ENCODE measurements at regions not wholly inside any gene's neighbourhood (a gene's known extent, or its start where the extent isn't known, plus 50 kb on each side); places are given as distances from the start of the nearest gene placed in this dataset.
"Not testable (repeated sequence)": the region's sequence is repeated elsewhere in the genome, so short reads cannot be mapped to it uniquely, and the experiment has no call there.

GRCh38 chr12:86727160-86727559, 471.0 kb upstream of the MGAT4C start:
- DNase-seq: peak; percentile 13

- DNase-seq: no peak
Measured at GRCh38 chr12:86724716-86725115, 468.5 kb upstream of the MGAT4C start.

DNA sequence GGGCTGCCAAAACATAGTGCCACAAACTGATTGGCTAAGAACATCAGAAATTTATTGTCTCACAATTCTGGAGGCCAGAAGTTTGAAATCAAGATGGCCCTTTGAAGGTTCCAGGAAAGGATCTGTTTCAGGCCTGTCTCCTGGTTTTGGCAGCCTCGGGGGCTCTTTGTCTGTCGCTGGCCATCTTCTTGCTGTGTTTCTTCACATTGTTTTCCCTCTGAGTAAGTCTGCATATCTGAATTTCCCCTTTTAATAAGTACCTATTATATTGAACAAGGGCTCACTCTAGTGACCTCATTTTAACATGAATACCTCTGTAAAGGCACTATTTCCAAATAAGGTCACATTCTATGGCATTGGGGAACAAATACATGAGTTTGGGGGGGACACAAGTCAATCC, 467.1 kb upstream of the MGAT4C start:
- no peak for DNase-seq

DNA sequence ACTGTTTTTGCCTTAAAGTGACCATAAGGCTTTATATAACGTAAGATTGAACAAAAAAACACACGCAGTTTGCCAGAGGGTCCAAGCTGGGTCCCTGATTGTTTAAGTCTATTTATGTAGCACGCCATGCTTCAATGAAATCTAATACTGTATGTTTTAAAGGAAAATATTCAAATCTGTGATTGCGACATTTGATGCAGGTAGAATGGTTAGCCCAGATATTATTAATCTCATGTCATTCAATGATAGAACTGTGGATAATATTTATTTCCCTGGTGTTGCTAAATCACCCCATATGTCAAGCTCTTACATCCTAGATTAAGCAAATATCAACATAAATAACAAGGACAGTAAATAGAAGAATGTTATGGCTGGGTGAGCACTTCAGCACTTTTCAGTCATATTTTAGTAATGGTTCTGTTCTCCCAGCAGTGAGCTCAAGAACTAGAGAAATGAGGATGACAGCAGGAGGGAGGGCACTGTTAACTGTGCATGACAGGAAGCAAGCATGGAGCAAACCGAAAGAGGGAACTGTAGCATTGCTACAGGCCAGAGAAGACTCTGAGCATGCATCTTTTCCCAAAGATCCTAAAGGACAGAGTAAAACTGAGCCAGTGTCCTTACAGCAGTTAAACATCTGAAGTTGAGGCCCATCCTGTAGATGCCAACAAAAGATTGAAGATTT, 465.7 kb upstream of the MGAT4C start:
- DNase-seq: no peak

GRCh38 chr12:86719381-86719780, 463.2 kb upstream of the MGAT4C start:
- no peak for DNase-seq

- DNase-seq: no peak
Measured at GRCh38 chr12:86713121-86713520, 456.9 kb upstream of the MGAT4C start.

GRCh38 chr12:86712425-86712843, 456.2 kb upstream of the MGAT4C start:
- DNase-seq: no peak

- no peak for DNase-seq
Measured at GRCh38 chr12:86711731-86712130, 455.5 kb upstream of the MGAT4C start.

- no peak for DNase-seq
Measured at GRCh38 chr12:86710109-86710508, 453.9 kb upstream of the MGAT4C start.

DNA sequence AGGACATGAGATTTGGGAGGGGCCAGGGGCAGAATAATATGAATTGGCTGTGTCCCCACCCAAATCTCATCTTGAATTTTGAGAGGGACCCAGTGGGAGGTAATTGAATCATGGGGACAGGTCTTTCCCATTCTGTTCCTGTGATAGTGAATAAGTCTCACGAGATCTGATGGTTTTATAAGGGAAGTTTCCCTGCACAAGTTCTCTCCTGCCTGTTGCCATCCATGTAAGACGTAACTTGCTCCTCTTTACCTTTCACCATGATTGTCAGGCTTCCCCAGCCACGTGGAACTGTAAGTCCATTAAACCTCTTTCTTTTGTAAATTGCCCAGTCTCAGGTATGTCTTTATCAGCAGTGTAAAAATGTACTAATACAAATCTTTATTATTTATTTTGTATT, 452.8 kb upstream of the MGAT4C start:
- DNase-seq: not testable (repeated sequence)

DNA sequence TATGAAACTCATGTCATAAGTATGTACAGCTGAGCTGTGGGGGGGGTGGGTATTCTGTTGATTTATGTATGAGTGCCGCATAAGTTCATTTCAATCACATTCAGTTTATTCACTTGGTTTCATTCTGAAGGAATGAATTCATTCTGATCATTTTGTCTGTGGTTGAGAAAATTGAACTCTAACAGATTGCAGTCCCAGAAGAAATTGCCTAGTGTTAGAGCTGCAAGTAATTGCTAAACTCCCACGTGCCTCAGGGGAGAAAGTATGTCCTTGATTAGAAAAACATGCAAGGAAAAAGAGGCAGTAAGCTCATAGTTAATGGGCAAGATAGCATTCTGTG, 442.4 kb upstream of the MGAT4C start:
- DNase-seq: no peak

GRCh38 chr12:86697916-86698640, 441.9 kb upstream of the MGAT4C start:
- DNase-seq: no peak

DNA sequence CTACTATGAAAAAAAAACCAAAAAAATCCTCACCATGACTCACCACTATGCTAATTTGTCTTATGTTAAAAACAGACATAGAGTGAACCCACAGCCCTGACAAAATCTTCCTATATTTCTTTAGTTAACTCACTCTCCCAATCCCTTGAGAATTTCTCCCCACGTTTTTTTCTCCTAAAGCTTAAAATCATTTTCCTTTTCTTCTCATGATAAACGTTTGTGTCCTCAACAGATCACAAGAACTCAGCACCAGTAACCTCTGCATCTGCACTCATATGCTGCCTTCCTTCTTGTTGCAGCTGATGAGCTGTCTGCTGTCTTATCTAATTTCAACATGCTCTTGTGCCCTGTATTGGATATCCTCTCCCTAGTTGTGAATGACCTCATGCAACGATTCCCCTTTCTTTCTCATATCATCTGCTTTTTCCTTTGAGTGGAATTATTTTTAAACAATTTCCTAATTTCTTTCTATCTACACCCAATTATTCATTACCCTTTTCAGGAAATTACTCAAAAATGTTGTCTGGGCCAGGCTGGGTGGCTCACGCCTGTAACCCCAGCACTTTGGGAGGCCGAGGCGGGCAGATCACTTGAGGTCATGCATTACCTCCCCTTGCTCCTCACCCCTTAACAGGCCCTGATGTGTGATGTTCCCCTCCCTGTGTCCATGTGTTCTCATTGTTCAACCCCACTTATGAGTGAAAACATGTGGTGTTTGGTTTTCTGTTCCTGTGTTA, 427.5 kb upstream of the MGAT4C start:
- DNase-seq: no peak

DNA sequence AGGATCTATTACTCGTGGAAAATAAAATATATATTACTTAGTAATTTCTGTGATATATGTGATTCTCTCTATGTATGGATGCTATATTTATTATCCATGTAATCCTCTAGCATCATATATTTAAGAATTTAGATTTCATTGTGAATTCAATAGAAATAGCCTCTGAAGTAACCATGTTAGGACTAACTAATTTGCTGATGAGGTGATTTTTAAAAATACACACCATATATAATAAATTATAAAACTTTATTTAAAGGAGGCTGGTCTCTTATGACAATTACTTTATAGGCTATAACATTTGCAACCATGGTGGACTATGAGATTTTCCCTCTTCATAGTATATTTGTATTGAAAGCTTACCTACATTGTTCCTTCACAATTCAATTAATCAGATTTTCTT, 424.9 kb upstream of the MGAT4C start:
- DNase-seq: no peak

DNA sequence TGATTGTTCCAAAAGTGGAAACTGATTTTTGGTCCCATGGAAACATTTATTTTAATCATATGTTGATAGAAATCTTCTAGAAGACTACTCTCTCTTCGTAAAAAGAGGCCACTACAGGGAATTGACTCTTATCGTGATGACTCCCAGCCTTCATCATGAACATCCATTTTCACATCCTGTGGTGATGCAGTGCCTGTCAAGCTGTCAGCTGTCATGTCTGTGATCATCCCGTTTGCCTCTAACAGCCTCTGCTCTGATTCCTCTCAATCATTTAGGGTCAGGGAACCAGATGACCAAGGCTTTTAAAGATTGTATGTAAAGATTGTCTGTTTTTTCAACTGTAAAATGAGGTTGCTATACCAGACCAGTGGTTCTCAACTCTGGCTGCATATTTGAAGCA, 419.0 kb upstream of the MGAT4C start:
- DNase-seq: no peak

GRCh38 chr12:86670986-86671385, 414.8 kb upstream of the MGAT4C start:
- no peak for DNase-seq

- no peak for DNase-seq
Measured at GRCh38 chr12:86669010-86669409, 412.8 kb upstream of the MGAT4C start.

DNA sequence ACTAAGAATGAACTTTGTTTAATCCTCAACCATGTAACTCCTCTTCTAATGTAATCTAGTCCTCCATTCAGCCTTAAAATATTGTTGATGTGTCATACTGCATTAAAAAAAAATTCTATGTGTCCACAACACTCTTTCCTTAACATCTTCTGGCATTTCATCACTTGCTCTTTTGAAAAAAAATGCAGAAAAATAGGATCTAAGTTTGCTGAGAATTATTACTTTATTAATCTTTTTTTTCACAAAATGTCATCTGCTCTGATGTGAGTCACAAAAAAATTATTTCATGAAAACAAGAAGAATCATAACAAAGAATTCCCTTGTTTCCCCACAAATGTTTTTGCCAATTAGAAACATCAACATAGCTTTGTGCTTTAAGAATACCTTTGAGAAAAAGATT, 410.1 kb upstream of the MGAT4C start:
- no peak for DNase-seq

DNA sequence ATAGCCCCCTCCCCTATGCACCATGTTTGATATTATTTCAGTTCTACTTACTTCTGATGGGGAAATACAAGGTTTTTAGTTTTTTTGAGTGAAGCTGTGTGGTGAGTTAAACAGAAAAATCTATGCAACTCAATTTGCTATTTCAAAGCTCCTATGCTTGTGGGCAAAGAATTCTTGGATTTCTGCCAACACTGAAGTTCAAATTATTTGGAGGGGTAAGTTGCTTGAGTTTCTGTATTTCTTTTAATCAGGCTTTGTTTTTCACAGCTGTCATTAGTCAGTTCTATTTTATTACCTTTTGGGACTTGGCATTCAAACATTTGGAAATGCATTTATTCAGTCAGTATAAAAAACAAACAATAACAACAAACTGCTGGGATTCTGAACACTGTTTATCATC, 407.5 kb upstream of the MGAT4C start:
- no peak for DNase-seq

DNA sequence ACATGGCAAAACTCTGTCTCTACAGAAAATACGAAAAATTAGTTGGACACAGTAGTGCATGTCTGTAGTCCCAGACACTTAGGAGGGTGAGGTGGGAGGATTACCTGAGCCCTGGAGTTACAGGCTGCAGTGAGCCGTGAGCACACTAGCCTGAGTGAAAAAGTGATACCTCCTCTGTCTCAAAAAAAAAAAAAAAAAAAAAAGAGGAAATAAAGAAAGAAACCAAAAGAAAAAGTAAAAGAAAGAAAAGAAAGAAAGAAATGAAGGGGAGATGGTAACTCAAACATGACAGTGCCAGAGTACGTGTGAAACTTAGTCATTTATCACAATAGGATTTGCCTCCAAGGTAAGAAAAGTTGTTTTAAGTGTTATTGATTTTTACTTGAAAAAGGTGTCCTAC, 407.0 kb upstream of the MGAT4C start:
- no peak for DNase-seq

- DNase-seq: no peak
Measured at GRCh38 chr12:86662464-86662863, 406.3 kb upstream of the MGAT4C start.

- no peak for DNase-seq
Measured at GRCh38 chr12:86660488-86661147, 404.4 kb upstream of the MGAT4C start.

DNA sequence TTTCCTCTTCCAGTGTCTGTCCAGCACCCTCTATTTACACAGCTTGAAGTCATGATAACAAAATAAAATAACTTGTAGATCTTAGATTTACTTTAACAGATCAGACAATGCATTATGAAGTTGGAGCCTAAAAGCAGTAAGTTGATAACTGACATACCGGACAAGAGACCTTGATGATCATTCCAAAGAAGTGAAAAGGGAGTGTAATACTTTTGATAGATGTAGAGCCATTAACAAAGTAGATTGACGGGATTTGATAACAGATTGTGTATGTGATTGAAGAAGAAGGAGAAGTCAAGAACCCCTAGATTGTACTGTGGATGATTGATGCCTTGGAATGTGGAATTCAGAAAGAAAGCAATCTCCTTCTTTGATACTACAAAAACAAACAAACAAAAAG, 403.8 kb upstream of the MGAT4C start:
- no peak for DNase-seq

- DNase-seq: no peak
Measured at GRCh38 chr12:86658303-86658702, 402.1 kb upstream of the MGAT4C start.

Measured in NCI-H2081 treated with DMSO at 0.1 percent for 48 hours (cell line).